ENCODE measurements at regions not wholly inside any gene's neighbourhood (a gene's known extent, or its start where the extent isn't known, plus 50 kb on each side); places are given as distances from the start of the nearest gene placed in this dataset.
"Not testable (repeated sequence)": the region's sequence is repeated elsewhere in the genome, so short reads cannot be mapped to it uniquely, and the experiment has no call there.

DNA sequence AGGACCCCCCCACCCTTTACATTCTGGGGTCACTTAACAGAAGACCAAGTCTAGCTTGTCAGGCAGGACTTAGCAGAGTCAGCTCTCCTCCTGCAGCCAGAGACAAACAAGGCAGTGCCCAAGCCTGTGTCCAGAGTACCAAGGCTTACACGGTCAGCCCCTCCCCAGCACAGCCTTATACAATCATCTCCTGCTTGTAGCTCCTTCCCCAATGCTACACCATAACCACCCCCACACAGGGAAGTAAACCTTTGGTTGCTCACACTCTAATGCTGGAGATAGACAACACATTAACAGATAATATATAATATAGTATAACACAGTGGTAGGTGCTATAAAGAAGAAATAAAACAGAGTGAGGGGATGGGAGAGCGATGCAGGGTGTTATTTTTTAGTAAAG lies 175.4 kb upstream of the PWP1 start:
- DNase-seq = no peak

DNA sequence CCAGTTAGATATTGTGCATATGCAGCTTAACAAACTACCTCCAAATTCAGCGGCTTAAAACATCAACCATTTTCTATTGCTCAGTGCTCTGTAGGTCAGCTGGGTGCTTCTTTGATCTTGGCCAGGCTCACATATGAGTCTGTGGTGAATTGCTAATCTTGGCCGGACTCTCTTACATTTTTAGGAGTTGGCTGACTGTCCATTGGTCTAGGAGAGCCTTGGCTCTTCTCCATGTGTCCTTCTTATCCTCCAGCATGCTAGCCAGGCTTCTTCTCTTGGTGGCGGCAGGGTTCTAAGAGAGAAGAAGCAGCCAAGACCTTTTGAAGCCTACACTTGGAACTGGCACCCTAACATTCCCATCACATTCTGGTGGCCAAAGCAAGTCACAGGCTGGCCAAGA lies 174.3 kb upstream of the PWP1 start:
- no peak for DNase-seq

DNA sequence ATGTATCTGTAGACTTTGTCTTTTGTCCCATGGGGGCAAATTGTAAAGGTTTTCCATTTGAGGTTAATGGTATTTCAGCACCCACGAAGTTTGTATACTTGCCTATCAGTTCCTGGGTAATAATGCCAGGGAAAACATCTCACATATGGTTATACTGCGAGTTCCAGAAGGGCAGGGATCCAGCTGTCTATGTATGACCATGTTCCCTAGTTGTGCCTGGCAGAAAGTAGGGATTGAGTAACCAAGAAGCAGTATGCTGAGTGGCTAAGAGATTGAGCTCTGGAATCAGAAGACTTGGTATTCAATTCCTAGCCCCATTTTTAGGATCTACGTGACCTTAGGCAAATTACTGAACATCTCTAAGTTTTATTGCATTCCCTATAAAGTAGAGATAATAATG lies 173.2 kb upstream of the PWP1 start:
- DNase-seq = no peak

DNA sequence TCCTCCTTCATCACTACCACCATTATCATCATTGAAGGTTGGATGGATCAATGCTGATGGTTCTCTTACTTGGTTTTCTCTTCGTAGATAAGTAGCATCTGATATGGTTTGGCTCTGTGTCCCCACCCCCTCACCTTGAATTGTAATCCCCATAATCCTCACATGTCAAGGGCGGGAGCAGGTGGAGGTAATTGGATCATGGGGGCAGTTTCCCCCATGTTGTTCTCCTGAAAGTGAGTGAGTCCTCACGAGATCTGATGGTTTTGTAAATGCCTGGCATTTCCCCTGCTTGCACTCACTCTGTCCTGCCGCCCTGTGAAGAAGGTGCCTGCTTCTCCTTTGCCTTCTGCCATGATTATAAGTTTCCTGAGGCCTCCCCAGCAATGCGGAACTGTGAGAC lies 172.4 kb upstream of the PWP1 start:
- DNase-seq = no peak

DNA sequence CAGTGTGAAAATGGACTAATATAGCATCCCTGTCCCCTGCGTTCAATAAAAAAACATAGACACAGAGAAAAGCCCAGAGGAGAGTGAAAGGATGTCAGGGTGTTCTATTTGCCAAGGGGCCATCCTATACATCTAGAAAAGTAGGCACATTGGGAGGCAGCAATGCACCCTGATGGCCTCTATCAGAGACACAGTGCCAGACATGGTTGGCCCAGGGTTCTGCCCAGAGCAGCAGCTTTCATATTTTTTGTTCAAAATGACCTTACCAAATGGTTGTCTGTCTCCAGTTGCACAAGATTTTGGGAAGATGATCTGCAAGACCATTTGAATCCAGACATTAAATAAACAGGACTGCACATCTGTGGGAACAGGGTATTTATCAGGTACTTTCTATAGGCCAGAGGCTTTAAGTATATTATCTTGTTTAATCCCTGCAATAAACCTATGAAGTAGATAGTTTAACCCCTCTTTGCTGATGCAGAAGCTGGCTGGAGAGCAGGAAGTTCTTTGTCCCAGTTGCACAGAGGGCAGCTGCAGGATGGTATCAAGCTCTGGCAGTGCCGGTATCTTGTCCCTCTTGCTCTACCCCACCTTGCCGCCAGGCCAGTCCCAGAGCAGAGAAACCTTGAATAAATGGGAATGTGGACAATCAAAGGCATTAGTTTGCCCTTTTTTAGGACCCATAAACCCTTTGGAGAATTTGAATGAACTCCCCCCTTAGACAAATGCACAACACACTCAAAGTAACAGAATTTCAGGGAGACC lies 171.8 kb upstream of the PWP1 start:
- DNase-seq = no peak

DNA sequence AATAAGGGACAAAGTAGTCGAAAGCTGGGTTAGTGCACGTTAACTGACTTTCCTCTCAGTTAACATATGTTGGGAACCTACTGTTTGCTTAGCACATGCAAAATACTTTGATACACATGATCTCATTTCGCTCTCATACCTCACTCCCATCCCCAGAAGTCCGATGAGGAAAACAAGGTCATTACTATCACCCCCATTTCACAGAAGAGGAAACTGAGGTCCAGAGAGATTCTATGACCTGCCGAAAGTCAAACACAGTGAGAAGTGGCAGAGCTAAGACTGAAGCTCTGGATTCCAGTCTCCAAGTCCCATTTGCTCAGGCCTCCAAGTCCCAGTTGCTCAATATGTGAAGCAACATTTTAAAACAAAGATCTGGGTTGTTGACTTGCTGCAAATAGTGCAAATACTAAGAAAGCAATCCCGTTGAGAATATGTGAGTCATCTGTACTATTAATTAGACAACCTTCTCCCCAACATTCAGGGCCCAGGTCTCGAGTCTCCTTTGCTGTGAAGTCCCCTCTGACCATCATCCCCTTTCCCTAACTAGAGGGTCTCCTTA lies 170.6 kb upstream of the PWP1 start:
- no peak for DNase-seq

DNA sequence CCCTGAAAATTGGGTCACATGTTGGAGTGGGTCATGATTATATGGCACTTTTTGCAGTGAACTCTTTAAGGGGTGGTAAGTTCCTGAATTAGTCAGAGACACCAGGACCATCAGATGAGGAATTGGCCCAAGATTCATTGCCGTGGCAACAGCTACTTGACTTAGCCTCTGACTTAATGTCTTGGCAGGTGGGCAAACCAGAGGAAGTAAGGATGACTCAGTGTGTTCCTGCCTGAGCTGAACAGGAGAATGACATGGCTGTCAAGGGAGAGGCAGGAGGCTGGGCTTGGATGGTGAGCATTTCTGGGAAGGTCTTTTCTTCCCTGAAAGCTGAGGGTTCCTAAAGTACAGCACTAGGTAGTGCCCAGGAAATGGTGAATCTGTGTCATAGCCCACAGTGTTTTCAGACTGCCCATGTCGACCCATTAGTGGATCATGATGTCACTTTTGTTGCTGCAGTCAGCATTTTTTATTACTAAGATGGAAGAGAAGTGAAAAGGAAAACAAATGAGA lies 170.1 kb upstream of the PWP1 start:
- no peak for DNase-seq

DNA sequence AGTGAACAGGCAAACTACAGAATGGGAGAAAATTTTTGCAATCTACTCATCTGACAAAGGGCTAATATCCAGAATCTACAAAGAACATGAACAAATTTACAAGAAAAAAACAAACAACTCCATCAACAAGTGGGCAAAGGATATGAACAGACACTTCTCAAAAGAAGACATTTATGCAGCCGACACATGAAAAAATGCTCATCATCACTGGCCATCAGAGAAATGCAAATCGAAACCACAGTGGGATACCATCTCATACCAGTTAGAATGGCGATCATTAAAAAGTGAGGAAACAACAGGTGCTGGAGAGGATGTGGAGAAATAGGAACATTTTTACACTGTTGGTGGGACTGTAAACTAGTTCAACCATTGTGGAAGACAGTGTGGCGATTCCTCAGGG lies 167.8 kb upstream of the PWP1 start:
- not testable (repeated sequence) for DNase-seq

DNA sequence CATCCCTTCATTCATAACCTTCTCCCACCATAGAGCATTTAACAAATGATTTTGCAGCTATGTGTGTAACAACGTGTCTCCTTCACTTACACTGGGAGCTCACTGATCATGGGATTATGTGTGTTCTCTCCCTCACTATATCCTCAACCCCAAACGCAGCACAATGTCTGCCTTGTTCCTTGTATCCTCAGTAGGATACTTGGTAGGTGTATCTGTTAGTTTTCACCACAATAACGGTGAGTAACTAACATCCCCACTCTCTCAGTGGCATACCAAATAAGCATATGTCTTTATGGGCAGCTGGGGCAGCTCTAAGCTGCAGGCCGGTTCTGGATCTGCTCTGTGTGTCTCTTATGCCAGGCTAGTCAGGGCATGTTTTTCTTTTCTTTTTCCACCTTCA lies 166.7 kb upstream of the PWP1 start:
- no peak for DNase-seq

DNA sequence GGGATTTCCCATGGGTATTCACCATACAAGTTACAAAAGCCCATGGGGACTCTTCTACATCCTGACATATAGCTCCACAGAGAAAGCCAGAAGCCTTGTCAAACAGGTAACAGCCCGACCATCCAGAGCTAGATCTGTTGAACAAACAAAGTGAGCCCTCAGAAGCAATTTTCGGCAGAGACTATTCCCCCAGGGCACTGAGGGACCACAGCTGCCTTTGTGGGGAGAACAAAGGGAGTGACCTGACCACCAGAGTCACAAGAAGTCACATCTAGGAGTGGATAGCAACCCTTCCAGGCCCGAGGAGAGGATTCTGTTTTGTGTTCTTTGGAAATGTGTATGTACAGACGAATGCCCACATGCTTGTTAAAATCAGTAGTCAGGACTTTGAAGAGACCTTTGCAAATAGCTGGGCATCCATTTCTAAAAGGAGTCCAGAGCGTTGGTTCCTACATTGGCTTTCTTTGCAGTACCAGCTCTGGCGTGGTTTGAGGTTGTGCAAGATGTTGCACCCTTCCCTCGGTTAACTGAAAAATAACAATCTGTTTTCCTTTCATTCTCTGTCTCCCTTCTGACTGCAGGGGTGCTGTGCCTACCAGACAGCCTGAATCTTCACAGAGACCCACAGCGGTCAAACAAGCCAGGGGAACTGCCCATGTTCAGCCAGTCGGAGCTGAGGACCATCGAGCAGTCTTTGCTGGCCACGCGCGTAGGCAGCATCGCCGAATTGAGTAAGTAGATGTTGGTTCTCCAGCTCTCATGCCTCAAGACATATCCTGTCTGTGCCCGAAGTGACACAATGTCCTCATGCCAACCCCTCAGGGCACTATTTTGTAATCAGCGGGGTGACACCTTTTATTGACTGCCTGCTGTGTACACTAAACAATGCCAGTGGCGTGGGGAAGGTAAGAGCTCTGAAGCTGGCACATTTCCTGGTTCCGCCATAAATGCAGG lies 165.4 kb upstream of the PWP1 start:
- no peak for DNase-seq

DNA sequence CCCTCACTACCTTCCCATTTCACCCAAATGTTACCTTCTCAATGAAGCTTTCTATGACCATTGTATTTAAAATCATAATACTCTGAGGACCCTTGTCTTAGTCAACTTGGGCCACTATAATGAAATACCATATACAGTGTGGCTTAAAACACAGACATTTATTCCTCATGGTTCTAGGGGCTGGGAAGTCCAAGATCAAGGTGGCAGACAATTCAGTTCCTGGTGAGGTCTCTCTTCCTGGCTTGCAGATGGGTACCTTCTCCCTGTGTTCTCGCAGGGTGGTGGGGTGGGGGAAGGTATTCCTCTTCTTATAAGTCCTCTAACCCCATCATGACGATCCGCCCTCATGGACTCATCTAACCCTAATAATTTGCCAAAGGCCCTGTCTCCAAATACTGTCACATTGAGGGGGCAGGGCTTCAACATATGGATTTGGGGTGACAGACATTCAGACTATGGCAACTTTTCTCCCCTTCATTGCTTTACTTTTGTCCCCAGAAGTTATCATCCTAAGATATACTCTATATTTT lies 163.7 kb upstream of the PWP1 start:
- no peak for DNase-seq

DNA sequence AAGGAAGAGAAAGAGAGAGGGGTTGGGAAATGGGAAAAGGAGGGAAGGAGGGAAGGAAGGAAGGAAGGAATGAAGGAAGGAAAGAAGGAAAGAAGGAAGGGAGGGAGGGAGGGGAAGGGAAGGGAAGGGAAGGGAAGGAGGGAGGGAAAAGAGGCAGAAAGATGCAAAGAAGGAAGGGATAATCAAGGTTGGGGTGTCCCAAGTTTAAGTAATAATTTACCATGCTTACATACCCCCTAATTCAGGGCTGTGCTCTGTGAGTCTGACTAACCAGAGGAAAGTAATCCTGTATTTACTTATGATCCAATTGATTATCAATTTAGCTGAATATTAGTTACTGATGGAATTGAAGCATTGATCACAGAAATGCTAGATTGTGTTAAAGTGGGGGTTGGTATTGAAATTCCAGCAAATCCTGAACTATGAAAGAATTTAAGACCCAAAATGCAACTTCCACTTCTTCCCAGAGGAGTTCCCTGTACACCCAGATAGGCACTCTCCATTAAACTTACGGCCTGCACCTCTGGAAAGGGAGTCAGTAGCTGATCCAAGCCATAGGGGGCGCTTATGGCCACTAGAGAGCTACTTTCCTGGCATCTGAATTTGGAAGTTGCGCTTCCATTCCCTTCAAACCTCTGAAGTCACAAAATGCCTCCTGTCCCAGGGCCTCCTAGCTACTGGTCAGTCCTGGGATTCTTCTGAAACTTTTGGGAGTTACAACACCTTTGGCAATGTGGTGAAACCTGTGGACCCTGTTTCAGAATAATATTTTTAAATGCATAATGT lies 162.7 kb upstream of the PWP1 start:
- no peak for DNase-seq

DNA sequence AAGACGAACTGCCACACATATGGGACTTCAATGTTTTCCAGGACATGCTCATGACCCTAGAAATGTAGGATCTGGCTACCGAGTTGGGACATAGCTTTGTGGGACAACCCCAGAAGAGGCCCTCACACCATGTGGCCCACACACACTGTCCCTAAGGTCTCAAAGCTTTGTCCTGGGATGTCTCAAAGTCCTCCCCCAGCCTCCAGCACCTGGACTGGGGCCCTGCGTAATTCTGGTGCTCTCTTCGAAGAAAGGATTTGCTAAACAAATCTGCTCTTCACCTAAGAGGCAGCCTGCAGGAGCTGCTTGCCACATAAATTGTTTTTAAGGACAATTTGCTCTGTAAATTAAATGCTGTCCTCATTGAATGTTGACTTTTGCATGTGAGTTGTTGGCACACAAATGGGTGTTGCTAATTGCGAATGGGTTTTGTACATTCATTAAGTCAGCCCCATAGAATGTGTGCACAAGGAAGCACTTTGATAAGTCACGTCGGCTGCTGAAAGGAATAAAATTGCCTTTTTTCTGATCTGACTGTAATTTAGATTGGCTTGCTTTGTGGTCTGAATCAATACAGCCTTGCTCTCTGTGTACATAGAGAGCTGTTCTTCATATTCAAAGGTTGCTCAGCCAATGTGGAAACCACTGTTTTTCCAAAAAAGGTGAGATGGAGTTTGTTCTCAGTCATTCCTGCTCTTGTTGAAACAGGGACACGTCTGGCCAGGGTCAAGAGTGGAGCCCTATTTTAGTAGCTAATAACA lies 161.6 kb upstream of the PWP1 start:
- no peak for DNase-seq

DNA sequence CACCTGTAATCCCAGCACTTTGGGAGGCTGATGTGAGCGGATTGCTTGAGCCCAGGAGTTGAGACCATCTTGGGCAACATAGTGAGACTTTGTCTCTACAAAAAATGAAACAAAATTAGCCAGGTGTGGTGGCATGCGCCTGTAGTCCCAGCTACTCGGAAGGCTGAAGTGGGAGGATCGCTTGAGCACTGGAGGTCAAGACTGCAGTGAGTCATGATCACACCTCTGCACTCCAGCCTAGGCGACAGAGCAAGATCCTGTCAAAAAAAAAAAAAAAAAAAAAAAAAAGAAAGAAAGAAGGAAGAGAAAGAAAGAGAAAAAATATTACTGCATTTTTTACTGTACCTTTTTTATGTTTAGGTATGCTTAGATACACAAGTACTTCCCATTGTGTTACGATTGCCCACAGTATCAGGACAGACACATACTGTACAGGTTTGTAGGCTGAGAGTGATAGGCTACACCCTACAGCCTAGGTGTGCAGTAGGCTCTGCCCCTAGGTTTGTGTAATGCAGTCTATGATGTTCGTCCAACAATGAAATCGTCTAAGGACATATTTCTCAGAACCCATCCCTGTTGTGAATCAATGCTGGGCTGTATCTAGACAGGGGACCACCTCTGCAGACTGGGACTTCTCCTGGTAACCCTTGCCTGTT lies 160.4 kb upstream of the PWP1 start:
- no peak for DNase-seq

DNA sequence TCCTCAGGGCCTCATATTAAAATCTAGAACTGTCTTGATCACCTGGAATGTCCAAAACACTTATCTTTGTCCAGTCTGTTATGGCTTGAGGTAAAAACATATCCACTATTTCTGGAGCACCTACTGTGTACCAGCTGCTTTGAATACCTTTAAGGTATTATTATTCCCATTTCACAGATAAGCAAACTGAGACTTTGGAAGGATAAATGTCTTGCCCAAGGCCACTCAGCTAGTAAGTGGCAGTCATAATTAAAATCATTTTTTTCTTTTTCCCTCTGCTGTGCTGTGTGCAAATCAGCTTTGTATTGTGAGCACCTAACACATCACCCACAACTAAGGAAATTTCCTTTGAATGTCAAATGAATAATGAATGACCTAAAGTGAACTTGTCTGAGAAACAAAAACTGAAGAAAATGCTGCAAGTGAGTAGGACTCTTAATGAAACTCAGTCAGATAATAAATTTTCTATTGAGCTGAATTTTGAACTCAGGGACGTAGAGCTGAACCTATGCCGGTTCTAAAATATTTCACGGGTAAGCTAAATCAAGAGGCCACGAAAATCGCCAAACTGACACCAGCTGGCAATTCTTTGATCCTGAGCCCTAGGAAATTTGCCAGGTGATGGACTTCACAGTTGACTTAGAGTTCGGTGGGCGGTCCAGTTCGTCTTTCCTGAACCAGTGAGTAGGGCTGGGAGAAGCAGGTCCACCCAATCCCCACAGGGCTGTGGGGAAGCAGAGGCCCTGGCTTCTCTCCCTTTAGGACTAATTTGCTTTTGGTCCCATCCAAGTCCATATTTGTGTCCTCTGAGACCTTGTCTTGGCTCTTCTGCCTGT lies 159.7 kb upstream of the PWP1 start:
- DNase-seq = no peak

DNA sequence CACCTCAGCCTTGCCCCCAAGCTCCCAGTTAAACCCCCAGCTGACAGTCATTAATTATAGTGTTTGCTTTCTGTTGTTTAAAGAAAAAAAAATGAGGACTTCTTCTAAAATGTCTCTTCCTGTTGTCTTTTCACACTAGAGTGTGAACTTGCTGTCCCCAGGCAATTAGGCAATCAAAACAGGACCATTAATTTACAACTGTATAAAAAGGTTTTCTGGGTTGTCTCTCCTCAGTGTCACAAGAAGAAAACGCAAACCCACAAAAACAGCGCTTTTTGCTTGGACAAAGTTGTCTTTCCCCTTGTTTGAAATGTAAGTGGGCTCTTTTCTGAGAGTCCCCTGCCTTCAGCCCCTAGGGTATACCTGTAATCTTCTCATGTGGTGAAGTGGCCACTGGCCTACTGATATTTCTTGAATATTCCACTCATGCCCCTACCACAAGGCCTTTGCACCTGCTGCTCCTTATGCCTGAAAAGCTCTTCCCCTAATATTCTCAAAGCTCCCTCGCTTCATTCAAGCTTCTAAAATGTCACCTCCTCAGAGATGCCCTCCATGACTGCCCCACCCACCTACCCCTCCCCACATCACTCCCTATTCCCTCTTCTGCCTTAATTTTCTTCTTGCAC lies 158.9 kb upstream of the PWP1 start:
- DNase-seq = no peak

DNA sequence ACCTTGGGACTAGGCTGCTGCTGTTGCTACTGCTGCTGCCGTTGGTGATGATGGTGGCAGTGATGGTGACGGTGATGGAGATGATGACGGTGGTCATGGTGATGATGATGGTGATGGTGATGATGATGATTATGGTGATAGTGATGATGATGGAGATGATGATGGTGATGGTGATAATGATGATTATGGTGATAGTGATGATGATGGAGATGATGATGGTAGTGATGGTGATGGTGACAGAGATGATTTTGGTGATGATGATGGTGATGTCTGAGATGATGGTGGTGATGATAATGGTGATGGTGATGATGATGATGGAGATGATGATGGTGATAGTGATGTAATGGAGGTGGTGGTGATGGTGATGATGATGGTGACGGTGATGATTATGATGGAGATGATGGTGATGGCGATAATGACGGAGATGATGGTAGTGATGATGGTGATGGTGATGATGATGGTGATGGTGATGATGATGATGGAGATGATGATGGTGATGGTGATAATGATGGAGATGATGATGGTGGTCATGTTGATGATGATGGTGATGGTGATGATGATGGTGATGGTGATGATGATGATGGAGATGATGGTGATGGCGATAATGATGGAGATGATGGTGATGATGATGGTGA lies 156.8 kb upstream of the PWP1 start:
- no peak for DNase-seq

DNA sequence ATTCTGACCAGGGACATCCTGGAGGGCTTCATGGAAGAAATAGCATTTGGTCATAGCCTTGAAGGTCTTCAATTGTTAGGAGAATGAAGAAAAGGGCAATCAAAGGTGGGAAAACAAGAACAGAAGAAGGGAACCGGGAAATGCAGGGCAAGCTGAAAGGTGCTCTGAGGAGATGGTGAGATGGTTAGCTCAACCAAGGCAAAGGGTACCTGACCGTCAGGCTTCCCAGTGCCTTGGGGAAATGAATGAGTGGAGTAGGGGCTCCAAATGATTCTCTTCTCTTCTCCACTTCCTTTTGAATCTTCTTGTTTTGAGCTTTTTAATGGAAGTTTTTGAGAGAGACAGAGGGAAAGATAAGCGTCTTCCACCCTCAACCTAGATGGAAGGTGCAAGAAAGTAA lies 155.6 kb upstream of the PWP1 start:
- no peak for DNase-seq

DNA sequence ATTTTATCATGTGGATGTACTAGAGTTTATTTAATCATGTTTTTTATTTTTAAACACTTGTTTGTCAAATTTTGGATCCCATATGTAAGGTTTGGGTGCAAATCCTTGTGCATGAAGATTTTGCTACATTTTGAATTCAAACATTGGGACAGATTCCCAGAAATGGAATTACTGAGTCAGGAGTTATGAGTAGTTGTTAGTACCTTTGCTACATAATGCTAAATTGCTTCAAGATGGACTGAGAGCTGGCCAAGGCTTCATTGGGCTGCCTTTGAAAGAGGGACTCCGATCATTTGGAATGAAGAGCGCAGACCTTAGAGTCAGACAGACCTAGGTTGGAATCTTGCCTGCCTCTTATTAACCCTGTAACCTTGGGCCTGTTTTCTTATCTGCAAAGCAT lies 154.9 kb upstream of the PWP1 start:
- no peak for DNase-seq

Measured in hematopoietic multipotent progenitor cell treated with erythropoietin and hydrocortisone succinate and interleukin-3 and kit ligand, for 8 days (in vitro differentiated cells).